SK-N-SH (cell line): ENCODE measurements at regions not wholly inside any gene's neighbourhood (a gene's known extent, or its start where the extent isn't known, plus 50 kb on each side); places are given as distances from the start of the nearest gene placed in this dataset.
A peak's percentile ranks its signal among the peaks of the same experiment; 100 is the strongest.

Experiments used
- CTCF ChIA-PET: fragments of 300-600, 350-600 bp; formaldehyde crosslinking; extraction: SDS; loops from one replicate; lab custom pipeline; 2021; lab: Yijun Ruan, JAX
- POLR2A ChIA-PET: fragments of 350-600 bp; sonication (Branson Sonifier 250); formaldehyde crosslinking; extraction: SDS; loops from one replicate; lab custom pipeline; 2020; ENCODE audit warnings: antibody characterized with exemption, inconsistent platforms; lab: Yijun Ruan, JAX
- DNase-seq: peaks from one replicate; pipeline ENCODE4 v3.0.0; 2012
- H2AFZ ChIP-seq: fragments of 200-600 bp; sonication (generic); 2 replicates; pipeline ENCODE4 v1.8.1; 2016; ENCODE audit warnings: antibody characterized with exemption, mild to moderate bottlenecking, low read depth
- H3F3A ChIP-seq: fragments of 200-600 bp; sonication (generic); replicated peaks from 2 replicates; pipeline ENCODE3; 2016; ENCODE audit warnings: antibody characterized with exemption, mild to moderate bottlenecking; ENCODE audit not compliant: insufficient read depth
- H3K27ac ChIP-seq, 2 experiments: fragments of 200-500 bp in 1 of 2; fragments of 200-600 bp in 1 of 2; sonication (Bioruptor generic) in 1 of 2; sonication (generic), shearing (Covaris generic) in 1 of 2; 2 replicates each; pipeline versions ENCODE4 v1.5.1 to v1.6.1; 2014 to 2016; ENCODE audit warnings: low read depth in 2 of 2, inconsistent platforms in 1 of 2, low read length in 1 of 2, mild to moderate bottlenecking in 1 of 2, mixed read lengths in 1 of 2
- H3K27me3 ChIP-seq: fragments of 200-600 bp; sonication (generic), shearing (Covaris generic); 2 replicates; pipeline ENCODE4 v1.6.1; 2016; ENCODE audit warnings: mixed run types; ENCODE audit not compliant: insufficient read depth
- H3K36me3 ChIP-seq, 2 experiments: fragments of 200-500 bp in 1 of 2; fragments of 200-600 bp in 1 of 2; sonication (Bioruptor generic) in 1 of 2; sonication (generic) in 1 of 2; replicated peaks in 1 of 2; 2 replicates each; pipeline versions ENCODE3 to v1.5.1; 2014 to 2016; ENCODE audit warnings: low read length in 1 of 2, mild to moderate bottlenecking in 1 of 2; ENCODE audit not compliant: insufficient read depth in 2 of 2, control insufficient read depth in 1 of 2
- H3K4me1 ChIP-seq, 2 experiments: fragments of 200-500 bp in 1 of 2; fragments of 200-600 bp in 1 of 2; sonication (Bioruptor generic) in 1 of 2; sonication (generic), shearing (Covaris generic) in 1 of 2; 2 replicates each; pipeline versions ENCODE4 v1.5.1 to v1.6.1; 2014 to 2016; ENCODE audit warnings: low read depth in 1 of 2, low read length in 1 of 2, mixed run types in 1 of 2; ENCODE audit not compliant: insufficient read depth in 2 of 2, control insufficient read depth in 1 of 2
- H3K4me2 ChIP-seq: fragments of 200-600 bp; sonication (generic), shearing (Covaris generic); 2 replicates; pipeline ENCODE4 v1.6.1; 2017; ENCODE audit warnings: mixed run types
- H3K4me3 ChIP-seq, 2 experiments: fragments of 200-500 bp in 1 of 2; fragments of 200-600 bp in 1 of 2; sonication (Bioruptor generic) in 1 of 2; sonication (generic), shearing (Covaris generic) in 1 of 2; 2 replicates each; pipeline versions ENCODE4 v1.5.1 to v1.8.1; 2014 to 2016; ENCODE audit warnings: low read depth in 2 of 2, inconsistent platforms in 1 of 2, low read length in 1 of 2, mild to moderate bottlenecking in 1 of 2, mixed read lengths in 1 of 2, moderate library complexity in 1 of 2
- H3K79me2 ChIP-seq: fragments of 200-600 bp; sonication (generic); 2 replicates; pipeline ENCODE4 v1.8.1; 2017; ENCODE audit warnings: mild to moderate bottlenecking; ENCODE audit not compliant: insufficient read depth
- H3K9ac ChIP-seq: fragments of 200-600 bp; sonication (generic); 2 replicates; pipeline ENCODE4 v1.6.1; 2017; ENCODE audit warnings: mixed run types
- H3K9me2 ChIP-seq: fragments of 200-600 bp; sonication (generic); 2 replicates; pipeline ENCODE4 v1.6.1; 2017; ENCODE audit warnings: mixed run types
- H3K9me3 ChIP-seq: fragments of 200-600 bp; sonication (generic); 2 replicates; pipeline ENCODE4 v1.6.1; 2017; ENCODE audit warnings: mixed run types, mild to moderate bottlenecking, moderate library complexity
- H4K20me1 ChIP-seq: fragments of 200-600 bp; sonication (generic); 2 replicates; pipeline ENCODE4 v1.6.1; 2017; ENCODE audit warnings: mild to moderate bottlenecking, mixed run types; ENCODE audit not compliant: insufficient read depth
- CHD2 ChIP-seq: fragments of 150-350 bp; IDR thresholded peaks from 2 replicates; pipeline ENCODE4 v1.6.1; 2018; ENCODE audit warnings: low read length; ENCODE audit not compliant: partially characterized antibody
- ELF1 ChIP-seq: IDR thresholded peaks from 2 replicates; pipeline ENCODE4 v1.4.0; 2012
- EZH2phosphoT487 ChIP-seq: fragments of 200-600 bp; sonication (generic); IDR thresholded peaks from 2 replicates; pipeline ENCODE4 v1.6.1; 2017; ENCODE audit warnings: low read depth, mixed run types, mild to moderate bottlenecking, antibody characterized with exemption, moderate library complexity, borderline replicate concordance
- FOSL2 ChIP-seq: IDR thresholded peaks from 2 replicates; pipeline ENCODE4 v1.4.0; 2012; ENCODE audit warnings: low read depth, mild to moderate bottlenecking, moderate library complexity, borderline replicate concordance
- FOXJ3 ChIP-seq: sonication (generic); formaldehyde crosslinking; IDR thresholded peaks from 2 replicates; pipeline ENCODE4 v1.5.1; 2020; ENCODE audit warnings: mild to moderate bottlenecking, missing genetic modification reagents
- GATA2 ChIP-seq: sonication (generic); formaldehyde crosslinking; IDR thresholded peaks from 2 replicates; pipeline ENCODE4 v1.5.0; 2020; ENCODE audit warnings: mild to moderate bottlenecking, missing genetic modification reagents
- JUND ChIP-seq: IDR thresholded peaks from 2 replicates; pipeline ENCODE4 v1.4.0; 2012
- MXI1 ChIP-seq: IDR thresholded peaks from 2 replicates; pipeline ENCODE4 v1.6.1; 2012; ENCODE audit warnings: mild to moderate bottlenecking, low read depth, low read length, improper control_type of control experiment
- NFIC ChIP-seq: IDR thresholded peaks from 2 replicates; pipeline ENCODE4 v1.4.0; 2012; ENCODE audit warnings: borderline replicate concordance
- NRF1 ChIP-seq: IDR thresholded peaks from 2 replicates; pipeline ENCODE4 v1.6.1; 2012; ENCODE audit warnings: low read depth, mild to moderate bottlenecking, low read length
- PBX3 ChIP-seq: IDR thresholded peaks from 2 replicates; pipeline ENCODE4; 2012
- POLR2AphosphoS5 ChIP-seq: IDR thresholded peaks from 2 replicates; pipeline ENCODE4 v1.6.1; 2012; ENCODE audit warnings: low read depth, low read length
- RCOR1 ChIP-seq: fragments of 150-350 bp; IDR thresholded peaks from 2 replicates; pipeline ENCODE4 v1.6.1; 2017; ENCODE audit warnings: antibody characterized with exemption, low read length
- RFX5 ChIP-seq: IDR thresholded peaks from 2 replicates; pipeline ENCODE4 v1.6.1; 2012; ENCODE audit warnings: mild to moderate bottlenecking, improper control_type of control experiment, low read length
- RXRA ChIP-seq: IDR thresholded peaks from 2 replicates; pipeline ENCODE4 v1.4.0; 2012; ENCODE audit warnings: low read depth, mild to moderate bottlenecking, borderline replicate concordance
- SIN3A ChIP-seq: IDR thresholded peaks from 2 replicates; pipeline ENCODE4 v1.6.1; 2012; ENCODE audit warnings: low read depth, mild to moderate bottlenecking, low read length, moderate library complexity, borderline replicate concordance
- SMC3 ChIP-seq: IDR thresholded peaks from 2 replicates; pipeline ENCODE4 v1.6.1; 2012; ENCODE audit warnings: low read depth, low read length, improper control_type of control experiment
- TAF1 ChIP-seq: IDR thresholded peaks from 2 replicates; pipeline ENCODE4 v1.6.1; 2012; ENCODE audit warnings: low read depth, mild to moderate bottlenecking, low read length, moderate library complexity, borderline replicate concordance
- TCF12 ChIP-seq: IDR thresholded peaks from 2 replicates; pipeline ENCODE4 v1.4.0; 2012
- YY1 ChIP-seq: IDR thresholded peaks from 2 replicates; pipeline ENCODE4 v1.4.0; 2012; ENCODE audit warnings: low read depth, mild to moderate bottlenecking
- WGBS: methylation state at CpG from one replicate; pipeline ENCODE4 v1.1.6; 2017; ENCODE audit warnings: low lambda C conversion rate; 5-methylcytosine and 5-hydroxymethylcytosine counted together
- TF ChIP-seq, protein P1 (sequence below): fragments of 150-350 bp; IDR thresholded peaks from 2 replicates; pipeline ENCODE4 v1.6.1; 2017; ENCODE audit warnings: antibody characterized with exemption, low read length, low read depth, borderline replicate concordance
- TF ChIP-seq, protein P2 (sequence below): IDR thresholded peaks from 2 replicates; pipeline ENCODE4 v1.4.0; 2012; ENCODE audit warnings: low read depth
- TF ChIP-seq, protein P3 (sequence below): fragments of 200-600 bp; sonication (generic); IDR thresholded peaks from 2 replicates; pipeline ENCODE4 v1.6.1; 2017; ENCODE audit warnings: antibody characterized with exemption, mild to moderate bottlenecking, moderate library complexity
- TF ChIP-seq, protein P4 (sequence below): fragments of 150-350 bp; IDR thresholded peaks from 2 replicates; pipeline ENCODE4 v1.6.1; 2016; ENCODE audit warnings: mild to moderate bottlenecking, low read depth, low read length
- TF ChIP-seq, protein P5 (sequence below): IDR thresholded peaks from 2 replicates; pipeline ENCODE4 v1.4.0; 2012; ENCODE audit warnings: low read depth, borderline replicate concordance

GRCh38 chr9:81028504-81028903 lies 660.8 kb downstream of the TLE1 start:
- Histone ChIP-seq H3F3A (peaks cover 27% of the 10 kb centered on the region), H3K4me1 (peaks cover 3 to 16% of the 10 kb centered on the region in 2 experiments; a peak in 3 of 4 replicates), H3K9ac (peak overlapping the region; percentile 3; the same call in 1 of the 2 replicates), H3K9me2 (no peaks in the 10 kb centered on the region), H3K36me3 (no peaks in the 10 kb centered on the region), H3K27me3 (no peaks in the 10 kb centered on the region), H3K79me2 (no peaks in the 10 kb centered on the region), H3K27ac (peak overlapping the region in 1 of 2 experiments; percentile 62; a peak in 2 of 4 replicates), H3K4me3 (no peak overlapping the region), H3K4me2 (0 out of 2 replicates have a peak overlapping the region, but pooled peaks have one; percentile 23), H2AFZ (no peak overlapping the region), H3K9me3 (no peaks in the 10 kb centered on the region), H4K20me1 (no peaks in the 10 kb centered on the region)
- ChIA-PET POLR2A (no interaction called here), CTCF (no interaction called here)
- WGBS: 10% methylated on average over 4 of the region's 4 CpGs
- DNase-seq: no peak
- TF ChIP-seq, protein P1, sequence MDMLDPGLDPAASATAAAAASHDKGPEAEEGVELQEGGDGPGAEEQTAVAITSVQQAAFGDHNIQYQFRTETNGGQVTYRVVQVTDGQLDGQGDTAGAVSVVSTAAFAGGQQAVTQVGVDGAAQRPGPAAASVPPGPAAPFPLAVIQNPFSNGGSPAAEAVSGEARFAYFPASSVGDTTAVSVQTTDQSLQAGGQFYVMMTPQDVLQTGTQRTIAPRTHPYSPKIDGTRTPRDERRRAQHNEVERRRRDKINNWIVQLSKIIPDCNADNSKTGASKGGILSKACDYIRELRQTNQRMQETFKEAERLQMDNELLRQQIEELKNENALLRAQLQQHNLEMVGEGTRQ: no peak
- TF ChIP-seq TAF1 (no peak), GATA2 (CRISPR knock-in tag) (no peak), RFX5 (no peak), FOXJ3 (CRISPR knock-in tag) (no peak), TCF12 (peak; percentile 90), PBX3 (peak; percentile 77), SMC3 (no peak), SIN3A (no peak), FOSL2 (peak; percentile 97), RXRA (peak; percentile 24; the same call in 1 of the 2 replicates), MXI1 (no peak), NRF1 (no peak), NFIC (peak; percentile 63; the same call in 1 of the 2 replicates), JUND (peak; percentile 91), YY1 (no peak), RCOR1 (no peak), ELF1 (no peak), POLR2AphosphoS5 (peak; percentile 39; the same call in 1 of the 2 replicates), EZH2phosphoT487 (no peak), CHD2 (no peak)
- TF ChIP-seq, protein P2, sequence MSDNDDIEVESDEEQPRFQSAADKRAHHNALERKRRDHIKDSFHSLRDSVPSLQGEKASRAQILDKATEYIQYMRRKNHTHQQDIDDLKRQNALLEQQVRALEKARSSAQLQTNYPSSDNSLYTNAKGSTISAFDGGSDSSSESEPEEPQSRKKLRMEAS: peak; percentile 51; the same call in 1 of the 2 replicates
- TF ChIP-seq, protein P3, sequence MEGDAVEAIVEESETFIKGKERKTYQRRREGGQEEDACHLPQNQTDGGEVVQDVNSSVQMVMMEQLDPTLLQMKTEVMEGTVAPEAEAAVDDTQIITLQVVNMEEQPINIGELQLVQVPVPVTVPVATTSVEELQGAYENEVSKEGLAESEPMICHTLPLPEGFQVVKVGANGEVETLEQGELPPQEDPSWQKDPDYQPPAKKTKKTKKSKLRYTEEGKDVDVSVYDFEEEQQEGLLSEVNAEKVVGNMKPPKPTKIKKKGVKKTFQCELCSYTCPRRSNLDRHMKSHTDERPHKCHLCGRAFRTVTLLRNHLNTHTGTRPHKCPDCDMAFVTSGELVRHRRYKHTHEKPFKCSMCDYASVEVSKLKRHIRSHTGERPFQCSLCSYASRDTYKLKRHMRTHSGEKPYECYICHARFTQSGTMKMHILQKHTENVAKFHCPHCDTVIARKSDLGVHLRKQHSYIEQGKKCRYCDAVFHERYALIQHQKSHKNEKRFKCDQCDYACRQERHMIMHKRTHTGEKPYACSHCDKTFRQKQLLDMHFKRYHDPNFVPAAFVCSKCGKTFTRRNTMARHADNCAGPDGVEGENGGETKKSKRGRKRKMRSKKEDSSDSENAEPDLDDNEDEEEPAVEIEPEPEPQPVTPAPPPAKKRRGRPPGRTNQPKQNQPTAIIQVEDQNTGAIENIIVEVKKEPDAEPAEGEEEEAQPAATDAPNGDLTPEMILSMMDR: no peak
- TF ChIP-seq, protein P4, sequence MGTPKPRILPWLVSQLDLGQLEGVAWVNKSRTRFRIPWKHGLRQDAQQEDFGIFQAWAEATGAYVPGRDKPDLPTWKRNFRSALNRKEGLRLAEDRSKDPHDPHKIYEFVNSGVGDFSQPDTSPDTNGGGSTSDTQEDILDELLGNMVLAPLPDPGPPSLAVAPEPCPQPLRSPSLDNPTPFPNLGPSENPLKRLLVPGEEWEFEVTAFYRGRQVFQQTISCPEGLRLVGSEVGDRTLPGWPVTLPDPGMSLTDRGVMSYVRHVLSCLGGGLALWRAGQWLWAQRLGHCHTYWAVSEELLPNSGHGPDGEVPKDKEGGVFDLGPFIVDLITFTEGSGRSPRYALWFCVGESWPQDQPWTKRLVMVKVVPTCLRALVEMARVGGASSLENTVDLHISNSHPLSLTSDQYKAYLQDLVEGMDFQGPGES: no peak
- TF ChIP-seq, protein P5, sequence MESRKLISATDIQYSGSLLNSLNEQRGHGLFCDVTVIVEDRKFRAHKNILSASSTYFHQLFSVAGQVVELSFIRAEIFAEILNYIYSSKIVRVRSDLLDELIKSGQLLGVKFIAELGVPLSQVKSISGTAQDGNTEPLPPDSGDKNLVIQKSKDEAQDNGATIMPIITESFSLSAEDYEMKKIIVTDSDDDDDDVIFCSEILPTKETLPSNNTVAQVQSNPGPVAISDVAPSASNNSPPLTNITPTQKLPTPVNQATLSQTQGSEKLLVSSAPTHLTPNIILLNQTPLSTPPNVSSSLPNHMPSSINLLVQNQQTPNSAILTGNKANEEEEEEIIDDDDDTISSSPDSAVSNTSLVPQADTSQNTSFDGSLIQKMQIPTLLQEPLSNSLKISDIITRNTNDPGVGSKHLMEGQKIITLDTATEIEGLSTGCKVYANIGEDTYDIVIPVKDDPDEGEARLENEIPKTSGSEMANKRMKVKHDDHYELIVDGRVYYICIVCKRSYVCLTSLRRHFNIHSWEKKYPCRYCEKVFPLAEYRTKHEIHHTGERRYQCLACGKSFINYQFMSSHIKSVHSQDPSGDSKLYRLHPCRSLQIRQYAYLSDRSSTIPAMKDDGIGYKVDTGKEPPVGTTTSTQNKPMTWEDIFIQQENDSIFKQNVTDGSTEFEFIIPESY: peak; percentile 73; the same call in 1 of the 2 replicates
